KMS-11 (cell line): ENCODE measurements at regions not wholly inside any gene's neighbourhood (a gene's known extent, or its start where the extent isn't known, plus 50 kb on each side); places are given as distances from the start of the nearest gene placed in this dataset.

Source experiments
- H2AFZ ChIP-seq: fragments of 200-600 bp; sonication (generic); 2 replicates; pipeline ENCODE4 v1.6.1; 2016; ENCODE audit warnings: antibody characterized with exemption, mixed run types, low read depth
- H3K27ac ChIP-seq: fragments of 200-600 bp; sonication (generic); 2 replicates; pipeline ENCODE4 v1.6.1; 2016; ENCODE audit warnings: mild to moderate bottlenecking, mixed run types
- H3K27me3 ChIP-seq: fragments of 200-600 bp; sonication (generic); 2 replicates; pipeline ENCODE4 v1.6.1; 2017; ENCODE audit warnings: mild to moderate bottlenecking, low read depth, mixed run types, moderate library complexity; ENCODE audit not compliant: insufficient read depth
- H3K36me3 ChIP-seq: fragments of 200-600 bp; sonication (generic); 2 replicates; pipeline ENCODE4 v1.6.1; 2017; ENCODE audit warnings: mild to moderate bottlenecking, mixed run types; ENCODE audit not compliant: insufficient read depth
- H3K4me1 ChIP-seq: fragments of 200-600 bp; sonication (generic); 2 replicates; pipeline ENCODE4 v1.6.1; 2016; ENCODE audit warnings: mild to moderate bottlenecking, low read depth, mixed run types; ENCODE audit not compliant: poor library complexity, severe bottlenecking
- H3K4me2 ChIP-seq: fragments of 200-600 bp; sonication (generic); 2 replicates; pipeline ENCODE4 v1.7.0; 2016; ENCODE audit warnings: mild to moderate bottlenecking, mixed run types
- H3K4me3 ChIP-seq: fragments of 200-600 bp; sonication (generic); IDR thresholded peaks from 2 replicates; pipeline ENCODE4 v1.6.1; 2017; ENCODE audit warnings: low read depth, low read length, mixed read lengths; ENCODE audit not compliant: insufficient read depth
- H3K79me2 ChIP-seq: fragments of 200-600 bp; sonication (generic); 2 replicates; pipeline ENCODE4 v1.6.1; 2016; ENCODE audit warnings: low read depth, mixed run types; ENCODE audit not compliant: insufficient read depth
- H3K9ac ChIP-seq: fragments of 200-600 bp; sonication (generic); 2 replicates; pipeline ENCODE4 v1.6.1; 2016; ENCODE audit warnings: mild to moderate bottlenecking, mixed run types
- H4K20me1 ChIP-seq: fragments of 200-600 bp; sonication (generic); 2 replicates; pipeline ENCODE4 v1.6.1; 2016; ENCODE audit warnings: mild to moderate bottlenecking, mixed run types; ENCODE audit not compliant: insufficient read depth
- CTCF ChIP-seq: fragments of 200-600 bp; sonication (generic); conservative IDR thresholded peaks from 2 replicates; pipeline ENCODE4 v1.6.1; 2017; ENCODE audit warnings: low read depth, mild to moderate bottlenecking, antibody characterized with exemption, low read length, moderate library complexity, mixed read lengths

GRCh38 chr10:44829426-44829825 is 81.7 kb upstream of the TMEM72 start:
- no peak for TF ChIP-seq CTCF
- Histone ChIP-seq H3K27me3 (no peaks in the 10 kb centered on the region), H2AFZ (no peak overlapping the region), H3K79me2 (no peaks in the 10 kb centered on the region), H3K4me3 (no peak overlapping the region), H3K9ac (no peak overlapping the region), H3K4me1 (no peaks in the 10 kb centered on the region), H3K36me3 (no peaks in the 10 kb centered on the region), H3K27ac (no peak overlapping the region), H3K4me2 (no peak overlapping the region), H4K20me1 (no peaks in the 10 kb centered on the region)

- no peak for TF ChIP-seq CTCF
- no peaks in the 10 kb centered on the region for H3K4me1 ChIP-seq
- no peaks in the 10 kb centered on the region for H3K27me3 ChIP-seq
- no peak overlapping the region for H2AFZ ChIP-seq
- no peaks in the 10 kb centered on the region for H3K36me3 ChIP-seq
- H3K4me2 ChIP-seq: no peak overlapping the region
- H3K79me2 ChIP-seq: no peaks in the 10 kb centered on the region
- no peaks in the 10 kb centered on the region for H4K20me1 ChIP-seq
- H3K9ac ChIP-seq: no peak overlapping the region
- no peak overlapping the region for H3K27ac ChIP-seq
- no peak overlapping the region for H3K4me3 ChIP-seq
These were observed 81.1 kb upstream of the TMEM72 start for GRCh38 chr10:44830022-44830421.

- Histone ChIP-seq H3K4me3 (no peak overlapping the region), H3K27ac (no peak overlapping the region), H3K27me3 (no peaks in the 10 kb centered on the region), H3K79me2 (no peaks in the 10 kb centered on the region), H3K9ac (no peak overlapping the region), H3K36me3 (no peaks in the 10 kb centered on the region), H2AFZ (no peak overlapping the region), H4K20me1 (no peaks in the 10 kb centered on the region), H3K4me1 (no peaks in the 10 kb centered on the region), H3K4me2 (no peak overlapping the region)
- TF ChIP-seq CTCF: no peak
These were observed 79.6 kb upstream of the TMEM72 start for GRCh38 chr10:44831581-44831980.

- H4K20me1 ChIP-seq: no peaks in the 10 kb centered on the region
- no peak overlapping the region for H3K27ac ChIP-seq
- no peaks in the 10 kb centered on the region for H3K4me1 ChIP-seq
- no peaks in the 10 kb centered on the region for H3K36me3 ChIP-seq
- H3K9ac ChIP-seq: no peak overlapping the region
- H3K79me2 ChIP-seq: no peaks in the 10 kb centered on the region
- H3K4me3 ChIP-seq: no peak overlapping the region
- no peak for TF ChIP-seq CTCF
- H2AFZ ChIP-seq: no peak overlapping the region
- no peaks in the 10 kb centered on the region for H3K27me3 ChIP-seq
- no peak overlapping the region for H3K4me2 ChIP-seq
These were observed 78.3 kb upstream of the TMEM72 start for GRCh38 chr10:44832595-44833390.
